Kidney (tissue), 13 donors: ENCODE measurements at regions not wholly inside any gene's neighbourhood (a gene's known extent, or its start where the extent isn't known, plus 50 kb on each side); places are given as distances from the start of the nearest gene placed in this dataset.

ENCODE experiments used
- DNase-seq, 5 donors: peaks; one replicate each; pipeline ENCODE4 v3.0.0-alpha.2; 2013 to 2020
- FAIRE-seq: peaks from 2 replicates; lab custom pipeline; 2012; peaks lifted over from hg19 to GRCh38; lab: Jason Lieb, UNC
- H3K27ac ChIP-seq, 2 donors: one replicate each; pipeline ENCODE4 v1.7.0; 2013; ENCODE audit warnings: low read depth in 2 of 2, low read length in 2 of 2, inconsistent platforms in 1 of 2
- H3K27me3 ChIP-seq: one replicate; pipeline ENCODE4 v1.7.1; 2013; ENCODE audit warnings: low read length, inconsistent platforms; ENCODE audit not compliant: control insufficient read depth, insufficient read depth
- H3K36me3 ChIP-seq, 3 donors: one replicate each; pipeline versions ENCODE4 v1.7.0 to v1.7.1; 2013; ENCODE audit warnings: low read length in 3 of 3, control low read depth in 1 of 3, inconsistent platforms in 1 of 3; ENCODE audit not compliant: insufficient read depth in 3 of 3, control insufficient read depth in 2 of 3
- H3K4me1 ChIP-seq, 3 donors: one replicate each; pipeline versions ENCODE4 v1.7.0 to v1.7.1; 2013; ENCODE audit warnings: low read length in 3 of 3, inconsistent platforms in 1 of 3, low read depth in 1 of 3; ENCODE audit not compliant: control insufficient read depth in 2 of 3, insufficient read depth in 2 of 3
- H3K4me3 ChIP-seq, 3 donors: one replicate each; pipeline versions ENCODE4 v1.7.0 to v1.8.1; 2013; ENCODE audit warnings: low read length in 3 of 3, control low read depth in 1 of 3, inconsistent platforms in 1 of 3
- H3K9ac ChIP-seq, 3 donors: one replicate each; pipeline versions ENCODE4 v1.7.0 to v1.7.1; 2013; ENCODE audit warnings: low read length in 3 of 3, control low read depth in 1 of 3, inconsistent platforms in 1 of 3
- H3K9me3 ChIP-seq, 3 donors: one replicate each; pipeline versions ENCODE4 v1.7.0 to v1.7.1; 2013; ENCODE audit warnings: low read length in 3 of 3, control low read depth in 1 of 3, inconsistent platforms in 1 of 3; ENCODE audit not compliant: control insufficient read depth in 2 of 3, insufficient read depth in 1 of 3
- intact Hi-C: fragments of 100-400 bp; cut with DNase I; formaldehyde crosslinking; loops from one replicate; pipeline ENCODE4 v1.11.1; 2022
- TF ChIP-seq, protein P1 (sequence below): IDR thresholded peaks from 3 replicates; pipeline ENCODE4 v1.5.1; 2012; ENCODE audit warnings: mild to moderate bottlenecking, moderate library complexity, borderline replicate concordance; ENCODE audit not compliant: insufficient read depth; ENCODE audit errors: extremely low read depth
- donor health status: control.
- donor health status: control.
- donor health status: control.
- donor health status: control.
- donor health status: control.
- donor health status: DM: yes; HTN: yes; CAD: no.
- donor health status: Normal renal cell carcinoma (clear cell type).

DNA sequence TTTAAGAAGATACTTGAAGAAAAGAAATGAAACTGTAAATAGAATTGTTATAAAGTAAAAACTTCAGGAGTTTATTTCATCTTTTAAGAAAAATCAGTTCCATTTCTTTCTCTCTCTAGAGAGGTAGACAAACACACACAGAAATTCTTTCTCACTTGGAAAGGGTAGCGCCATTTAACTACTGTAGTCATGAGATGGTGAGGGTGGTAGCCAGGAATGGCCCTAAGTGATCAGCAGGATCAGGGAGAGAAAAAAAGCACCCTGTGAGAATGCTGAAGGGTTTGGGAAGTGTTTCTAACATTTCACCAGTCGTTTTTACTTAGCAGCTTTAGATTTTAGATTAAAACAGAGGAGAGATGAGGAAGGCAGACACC is 205.7 kb upstream of the RUNX1 start:
- H3K9me3 ChIP-seq = no peaks in the 10 kb centered on the region
- no peaks in the 10 kb centered on the region for H3K4me1 ChIP-seq
- H3K27me3 ChIP-seq = no peaks in the 10 kb centered on the region
- no peaks in the 10 kb centered on the region for H3K36me3 ChIP-seq
- DNase-seq = no peak
- FAIRE-seq = no peak
- H3K4me3 ChIP-seq = no peak overlapping the region
- TF ChIP-seq, protein P1, sequence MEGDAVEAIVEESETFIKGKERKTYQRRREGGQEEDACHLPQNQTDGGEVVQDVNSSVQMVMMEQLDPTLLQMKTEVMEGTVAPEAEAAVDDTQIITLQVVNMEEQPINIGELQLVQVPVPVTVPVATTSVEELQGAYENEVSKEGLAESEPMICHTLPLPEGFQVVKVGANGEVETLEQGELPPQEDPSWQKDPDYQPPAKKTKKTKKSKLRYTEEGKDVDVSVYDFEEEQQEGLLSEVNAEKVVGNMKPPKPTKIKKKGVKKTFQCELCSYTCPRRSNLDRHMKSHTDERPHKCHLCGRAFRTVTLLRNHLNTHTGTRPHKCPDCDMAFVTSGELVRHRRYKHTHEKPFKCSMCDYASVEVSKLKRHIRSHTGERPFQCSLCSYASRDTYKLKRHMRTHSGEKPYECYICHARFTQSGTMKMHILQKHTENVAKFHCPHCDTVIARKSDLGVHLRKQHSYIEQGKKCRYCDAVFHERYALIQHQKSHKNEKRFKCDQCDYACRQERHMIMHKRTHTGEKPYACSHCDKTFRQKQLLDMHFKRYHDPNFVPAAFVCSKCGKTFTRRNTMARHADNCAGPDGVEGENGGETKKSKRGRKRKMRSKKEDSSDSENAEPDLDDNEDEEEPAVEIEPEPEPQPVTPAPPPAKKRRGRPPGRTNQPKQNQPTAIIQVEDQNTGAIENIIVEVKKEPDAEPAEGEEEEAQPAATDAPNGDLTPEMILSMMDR = no peak
- H3K9ac ChIP-seq = no peak overlapping the region
- intact Hi-C loops = no loop called here
- H3K27ac ChIP-seq = no peak overlapping the region

DNA sequence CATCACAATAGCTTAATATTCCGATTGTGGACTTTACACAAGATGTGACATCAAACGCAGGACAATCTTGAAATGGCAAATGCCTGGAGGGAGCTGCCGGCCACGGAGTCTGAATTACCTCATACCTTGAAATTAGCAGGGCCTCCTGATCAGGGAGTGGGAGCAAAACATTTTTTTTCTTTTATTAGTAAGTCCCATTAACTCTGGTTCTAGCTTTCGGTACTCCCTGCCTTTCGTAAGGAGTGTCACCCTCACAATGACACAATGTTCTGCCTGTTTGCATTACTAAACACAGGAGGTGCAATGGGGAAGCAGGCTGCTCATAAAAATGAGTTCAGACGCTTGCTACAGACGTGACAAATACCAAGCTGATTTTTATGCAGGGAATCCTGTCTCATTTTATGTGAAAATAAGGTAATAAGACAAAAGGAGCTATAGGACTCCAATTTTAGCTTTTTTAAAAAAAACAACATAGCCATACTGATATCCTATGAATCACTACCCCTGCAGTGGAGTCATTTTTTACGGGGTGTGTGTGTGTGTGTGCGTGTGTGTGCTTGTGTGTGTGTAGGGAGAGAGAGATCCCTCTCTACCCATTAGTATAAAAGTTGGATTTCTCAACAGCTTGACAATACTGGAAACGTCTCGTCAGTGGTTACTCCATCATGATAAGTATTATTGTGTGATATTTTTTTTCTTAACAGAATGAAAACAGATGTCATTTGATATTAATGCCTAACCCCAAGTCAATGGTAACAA is 205.1 kb upstream of the RUNX1 start:
- no peaks in the 10 kb centered on the region for H3K27me3 ChIP-seq
- no peak for FAIRE-seq
- no peaks in the 10 kb centered on the region for H3K36me3 ChIP-seq
- no peaks in the 10 kb centered on the region for H3K4me1 ChIP-seq
- H3K9me3 ChIP-seq = no peaks in the 10 kb centered on the region
- H3K27ac ChIP-seq = no peak overlapping the region
- no peak overlapping the region for H3K9ac ChIP-seq
- intact Hi-C loops = no loop called here
- DNase-seq = no peak
- H3K4me3 ChIP-seq = no peak overlapping the region
- TF ChIP-seq, protein P1 = no peak

DNA sequence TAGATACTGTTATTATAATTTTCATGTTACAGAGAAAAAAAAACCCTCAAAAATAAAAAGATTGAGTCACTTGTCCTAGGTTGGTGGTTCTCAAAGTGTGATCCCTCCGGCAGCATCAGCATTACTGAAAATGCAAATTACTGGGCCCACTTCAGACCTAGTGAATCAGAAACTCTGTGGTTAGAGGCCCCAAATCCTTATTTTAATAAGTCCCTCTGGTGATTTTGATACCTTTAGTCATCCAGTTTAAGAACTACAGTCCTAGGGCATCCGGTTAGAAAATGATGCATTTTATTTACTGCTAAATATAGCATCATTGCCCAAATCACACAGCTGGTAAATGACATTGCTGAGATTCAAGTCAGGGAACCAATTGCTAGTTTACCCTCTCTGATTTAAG is 203.7 kb upstream of the RUNX1 start:
- Histone ChIP-seq H3K9me3 (no peaks in the 10 kb centered on the region), H3K9ac (no peak overlapping the region), H3K36me3 (no peaks in the 10 kb centered on the region), H3K4me3 (no peak overlapping the region), H3K27me3 (no peaks in the 10 kb centered on the region), H3K27ac (no peak overlapping the region), H3K4me1 (no peaks in the 10 kb centered on the region)
- intact Hi-C loops = no loop called here
- DNase-seq (no peak), FAIRE-seq (no peak)
- TF ChIP-seq, protein P1 = no peak

DNA sequence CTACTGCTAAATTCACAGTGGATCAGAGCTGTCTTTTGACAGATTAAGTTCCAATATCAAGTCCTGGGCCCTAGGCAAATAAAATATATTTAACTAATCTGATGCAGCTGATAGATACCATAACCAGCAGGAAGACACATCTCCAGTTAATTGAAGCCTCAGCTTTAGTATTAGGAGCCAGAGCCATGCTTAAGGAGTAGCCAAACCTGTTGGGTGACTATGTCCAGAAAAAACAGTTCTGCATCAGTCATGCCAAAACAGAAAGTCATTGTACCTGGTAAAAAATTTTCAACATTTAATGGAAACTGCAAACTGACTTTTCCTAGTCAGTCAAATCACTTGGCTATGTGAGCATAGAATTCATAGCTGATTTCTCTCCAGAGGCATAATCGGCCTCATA is 200.5 kb upstream of the RUNX1 start:
- no peak for DNase-seq
- Histone ChIP-seq H3K9ac (no peak overlapping the region), H3K36me3 (no peaks in the 10 kb centered on the region), H3K9me3 (no peaks in the 10 kb centered on the region), H3K27me3 (no peaks in the 10 kb centered on the region), H3K27ac (no peak overlapping the region), H3K4me3 (no peak overlapping the region), H3K4me1 (no peaks in the 10 kb centered on the region)
- TF ChIP-seq, protein P1 = no peak
- no peak for FAIRE-seq
- intact Hi-C loops = no loop called here
